ENCODE measurements at regions not wholly inside any gene's neighbourhood (a gene's known extent, or its start where the extent isn't known, plus 50 kb on each side); places are given as distances from the start of the nearest gene placed in this dataset.

GRCh38 chr12:111169032-111169431, 199.9 kb downstream of the PHETA1 start:
- intact Hi-C loops (cut with DNase I) = no loop called here
- H3K27ac ChIP-seq = no peak overlapping the region
- no peaks in the 10 kb centered on the region for H3K9me3 ChIP-seq
- no peaks in the 10 kb centered on the region for H3K4me1 ChIP-seq (ENCODE audit: insufficient read depth)
- H3K36me3 ChIP-seq = no peaks in the 10 kb centered on the region
- no peaks in the 10 kb centered on the region for H3K27me3 ChIP-seq
- no peak for TF ChIP-seq EP300 (IDR thresholded peaks at IDR 0.05)
- no peak for TF ChIP-seq CTCF (IDR thresholded peaks at IDR 0.05)
- no peak for TF ChIP-seq POLR2A (IDR thresholded peaks at IDR 0.05)
- DNase-seq = no peak
- no peak overlapping the region for H3K4me3 ChIP-seq
- 64 to 81% (median 71%) methylated on average over 8 of the region's 8 CpGs for WGBS, 3 donors

DNA sequence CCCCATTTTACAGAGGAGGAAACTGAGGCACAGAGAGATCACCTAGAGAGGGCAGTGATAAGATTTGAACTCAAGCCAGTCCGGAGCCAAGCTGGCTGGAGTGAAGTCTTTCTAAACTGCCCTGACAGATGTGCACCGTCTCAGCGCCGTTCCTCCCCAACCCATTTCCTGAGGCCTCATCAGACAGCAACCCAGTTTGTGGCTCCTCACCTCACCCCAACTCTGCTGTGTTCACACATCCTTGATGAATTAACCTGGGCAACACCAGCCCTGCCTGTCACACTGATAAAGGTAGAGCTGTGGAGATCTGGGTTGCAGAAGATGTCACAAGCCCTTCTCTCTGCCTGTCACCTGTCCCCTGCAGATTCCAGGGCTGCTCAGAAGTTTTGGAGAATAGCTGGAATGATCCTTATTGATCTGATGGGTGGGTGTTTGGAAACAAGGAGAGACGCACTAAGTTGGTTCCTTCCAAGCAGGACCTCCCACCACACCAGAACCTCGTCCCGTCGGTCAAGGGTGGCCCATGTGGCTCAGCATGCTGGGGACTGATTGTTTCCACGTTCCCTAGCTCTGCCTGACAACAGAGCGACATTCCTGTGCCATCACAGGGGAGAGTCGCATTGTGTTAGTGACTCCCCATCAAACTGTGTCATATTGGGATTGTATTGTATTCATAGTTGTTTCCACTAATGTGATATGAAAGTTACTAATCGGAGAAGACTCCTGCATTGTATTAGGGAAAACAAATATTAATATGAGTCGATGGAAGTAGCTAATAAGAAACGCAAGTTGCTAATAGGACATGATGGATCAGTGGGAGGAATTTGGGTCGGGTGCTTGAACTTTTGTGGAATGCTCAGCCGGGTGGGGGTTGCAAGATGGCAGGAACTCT, 200.6 kb downstream of the PHETA1 start:
- Histone ChIP-seq H3K9me3 (no peaks in the 10 kb centered on the region), H3K27me3 (no peaks in the 10 kb centered on the region), H3K4me1 (ENCODE audit: insufficient read depth) (no peaks in the 10 kb centered on the region), H3K36me3 (no peaks in the 10 kb centered on the region), H3K4me3 (no peak overlapping the region), H3K27ac (no peak overlapping the region)
- DNase-seq = no peak
- TF ChIP-seq POLR2A (IDR thresholded peaks at IDR 0.05) (no peak), EP300 (IDR thresholded peaks at IDR 0.05) (no peak), CTCF (IDR thresholded peaks at IDR 0.05) (no peak)
- intact Hi-C loops (cut with DNase I) = no loop called here
- WGBS, 3 donors = 59 to 70% (median 59%) methylated on average over 16 of the region's 16 CpGs

GRCh38 chr12:111166779-111167540, 201.9 kb downstream of the PHETA1 start:
- no peaks in the 10 kb centered on the region for H3K9me3 ChIP-seq
- DNase-seq = peak in 1 of 5 donors; percentile 14
- H3K27ac ChIP-seq = no peak overlapping the region
- intact Hi-C loops (cut with DNase I) = no loop called here
- H3K4me3 ChIP-seq = no peak overlapping the region
- H3K36me3 ChIP-seq = no peaks in the 10 kb centered on the region
- H3K4me1 ChIP-seq (ENCODE audit: insufficient read depth) = no peaks in the 10 kb centered on the region
- H3K27me3 ChIP-seq = no peaks in the 10 kb centered on the region
- TF ChIP-seq EP300 (IDR thresholded peaks at IDR 0.05) = no peak
- no peak for TF ChIP-seq CTCF (IDR thresholded peaks at IDR 0.05)
- no peak for TF ChIP-seq POLR2A (IDR thresholded peaks at IDR 0.05)
- 40 to 52% (median 45%) methylated on average over 22 of the region's 22 CpGs for WGBS, 3 donors

GRCh38 chr12:111164833-111165525, 203.9 kb downstream of the PHETA1 start:
- no peaks in the 10 kb centered on the region for H3K27me3 ChIP-seq
- no peak overlapping the region for H3K4me3 ChIP-seq
- WGBS, 3 donors = 76 to 81% (median 78%) methylated on average over 9 of the region's 9 CpGs
- H3K36me3 ChIP-seq = no peaks in the 10 kb centered on the region
- H3K4me1 ChIP-seq (ENCODE audit: insufficient read depth) = no peaks in the 10 kb centered on the region
- no peaks in the 10 kb centered on the region for H3K9me3 ChIP-seq
- DNase-seq = no peak
- H3K27ac ChIP-seq = no peak overlapping the region
- intact Hi-C loops (cut with DNase I) = no loop called here
- TF ChIP-seq POLR2A (IDR thresholded peaks at IDR 0.05) = no peak
- TF ChIP-seq EP300 (IDR thresholded peaks at IDR 0.05) = no peak
- no peak for TF ChIP-seq CTCF (IDR thresholded peaks at IDR 0.05)

All from ovary (tissue), 7 donors.